Neural crest cell (in vitro differentiated cells): ENCODE measurements at regions not wholly inside any gene's neighbourhood (a gene's known extent, or its start where the extent isn't known, plus 50 kb on each side); places are given as distances from the start of the nearest gene placed in this dataset.

Experiments used
- DNase-seq: peaks from one replicate; pipeline ENCODE4 v3.0.0; 2021; ENCODE audit warnings: low read depth, mixed read lengths, low spot score
- H3K27ac Mint-ChIP-seq: one replicate; pipeline ENCODE4 v1.8.0; 2021; ENCODE audit warnings: mild to moderate bottlenecking, mixed read lengths; ENCODE audit not compliant: unreplicated experiment
- H3K27me3 Mint-ChIP-seq: 2 replicates; pipeline ENCODE4 v1.8.0; 2021; ENCODE audit warnings: low read depth, mild to moderate bottlenecking, mixed read lengths
- H3K36me3 Mint-ChIP-seq: 2 replicates; pipeline ENCODE4 v1.8.0; 2021; ENCODE audit warnings: low read depth, mild to moderate bottlenecking, mixed read lengths
- H3K4me1 Mint-ChIP-seq: 2 replicates; pipeline ENCODE4 v1.8.0; 2021; ENCODE audit warnings: mixed read lengths
- H3K4me3 Mint-ChIP-seq: one replicate; pipeline ENCODE4 v1.8.0; 2021; ENCODE audit warnings: mild to moderate bottlenecking, mixed read lengths
- H3K9me3 Mint-ChIP-seq: 2 replicates; pipeline ENCODE4 v1.8.0; 2021; ENCODE audit warnings: mixed read lengths
- CTCF ChIP-seq: fragments of 200-600 bp; sonication (generic); conservative IDR thresholded peaks from 2 replicates; pipeline ENCODE4 v1.5.0; 2021; ENCODE audit warnings: antibody characterized with exemption, mild to moderate bottlenecking

DNA sequence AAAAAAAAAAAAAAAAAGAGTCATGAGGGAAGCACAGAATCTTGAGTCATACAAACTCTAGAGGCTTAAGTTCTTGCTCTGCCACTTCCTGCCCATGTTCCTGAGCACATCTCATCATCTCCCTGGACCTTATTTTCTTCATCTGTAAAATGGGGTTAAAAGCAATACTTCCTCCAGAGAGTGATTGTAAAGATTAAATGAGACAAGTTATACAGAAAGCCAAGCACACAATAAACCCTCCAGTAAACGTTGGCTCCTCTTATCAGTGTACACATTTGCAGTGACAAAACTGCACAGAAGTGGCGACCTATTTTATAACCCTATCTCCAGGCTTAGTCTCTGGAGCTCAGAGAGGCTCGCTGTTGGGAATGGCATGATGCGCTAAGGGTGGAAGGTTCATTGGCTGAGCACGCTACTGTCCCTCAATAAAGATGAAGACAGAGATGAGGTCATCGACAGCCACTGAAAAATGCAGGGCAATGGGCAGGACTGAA lies 82.1 kb downstream of the RRAGC start:
- Mint-ChIP-seq H3K27me3 (peaks cover 23% of the 10 kb centered on the region), H3K4me3 (no peak overlapping the region), H3K36me3 (no peaks in the 10 kb centered on the region), H3K27ac (no peak overlapping the region), H3K4me1 (peaks cover 1% of the 10 kb centered on the region), H3K9me3 (no peaks in the 10 kb centered on the region)
- no peak for DNase-seq
- no peak for TF ChIP-seq CTCF

GRCh38 chr1:38776466-38777065 lies 83.0 kb downstream of the RRAGC start:
- Mint-ChIP-seq H3K4me3 (no peak overlapping the region), H3K4me1 (no peaks in the 10 kb centered on the region), H3K27me3 (peaks cover 20% of the 10 kb centered on the region), H3K27ac (no peak overlapping the region), H3K9me3 (no peaks in the 10 kb centered on the region), H3K36me3 (no peaks in the 10 kb centered on the region)
- TF ChIP-seq CTCF = no peak
- no peak for DNase-seq

DNA sequence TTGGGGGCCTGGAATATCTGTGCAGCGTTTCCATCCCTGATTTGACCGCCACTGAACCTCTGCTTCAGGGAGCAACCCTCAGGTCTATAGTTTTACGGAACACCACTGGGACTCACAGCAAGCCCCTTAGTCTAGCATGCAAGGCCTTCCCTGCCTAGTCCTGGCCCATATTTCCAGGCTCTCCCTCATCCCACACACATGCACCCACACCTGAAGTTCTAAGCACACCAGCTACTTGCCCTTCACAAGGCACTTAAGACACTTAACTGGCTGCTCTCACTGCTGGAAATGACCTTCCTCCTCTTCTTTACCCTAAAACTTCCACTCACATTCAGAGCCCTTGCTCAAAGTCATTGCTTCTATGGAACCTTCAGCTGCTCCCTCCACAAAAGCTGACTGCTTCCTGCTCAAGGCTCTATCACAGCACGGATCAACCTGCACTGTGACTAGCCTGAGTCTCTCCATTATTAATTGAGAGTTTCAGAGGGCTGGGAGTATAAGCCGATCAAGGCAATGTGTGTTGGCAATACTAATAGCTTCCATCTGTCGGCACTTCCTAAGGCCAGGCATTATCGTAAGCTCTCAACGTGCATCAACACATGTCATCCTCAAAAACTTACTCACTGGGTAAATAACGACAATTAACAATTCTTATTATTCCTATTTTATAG lies 84.3 kb downstream of the RRAGC start:
- H3K36me3 Mint-ChIP-seq = no peaks in the 10 kb centered on the region
- no peak overlapping the region for H3K27ac Mint-ChIP-seq
- no peaks in the 10 kb centered on the region for H3K4me1 Mint-ChIP-seq

DNA sequence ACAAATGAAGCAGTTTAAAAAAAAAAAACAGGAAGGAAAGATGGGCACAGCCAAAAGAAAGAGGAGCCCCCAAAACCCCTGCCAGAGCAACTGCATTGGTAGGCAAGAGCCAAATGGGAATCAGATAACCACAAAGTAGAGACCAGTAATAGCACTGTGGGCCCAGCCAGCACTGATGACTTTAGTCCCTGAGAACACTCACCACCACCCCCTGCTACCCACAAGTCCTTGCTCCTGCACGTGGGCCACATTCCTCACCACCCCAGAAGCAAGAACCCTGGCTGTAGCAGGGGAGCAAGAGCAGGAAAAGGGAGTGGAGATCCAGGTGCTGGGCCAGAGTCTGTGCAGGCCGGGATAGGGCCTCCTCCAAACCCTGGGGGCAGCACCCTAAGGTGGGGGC lies 86.1 kb downstream of the RRAGC start:
- no peak for TF ChIP-seq CTCF
- Mint-ChIP-seq H3K4me3 (no peak overlapping the region), H3K36me3 (no peaks in the 10 kb centered on the region), H3K27ac (no peak overlapping the region), H3K4me1 (no peaks in the 10 kb centered on the region), H3K9me3 (no peaks in the 10 kb centered on the region), H3K27me3 (peaks cover 9% of the 10 kb centered on the region)
- no peak for DNase-seq

More for the DNA sequence above, 84.3 kb downstream of the RRAGC start:
- Mint-ChIP-seq H3K9me3 (no peaks in the 10 kb centered on the region), H3K4me3 (no peak overlapping the region), H3K27me3 (peaks cover 13% of the 10 kb centered on the region)
- no peak for TF ChIP-seq CTCF
- no peak for DNase-seq

- H3K27me3 Mint-ChIP-seq = peaks cover 11% of the 10 kb centered on the region
- H3K36me3 Mint-ChIP-seq = no peaks in the 10 kb centered on the region
- no peak overlapping the region for H3K4me3 Mint-ChIP-seq
- DNase-seq = no peak
- no peak overlapping the region for H3K27ac Mint-ChIP-seq
- TF ChIP-seq CTCF = no peak
- H3K9me3 Mint-ChIP-seq = no peaks in the 10 kb centered on the region
- H3K4me1 Mint-ChIP-seq = no peaks in the 10 kb centered on the region
Observed at GRCh38 chr1:38772953-38773352, 86.6 kb downstream of the RRAGC start.
